HG02610 (cell line): ENCODE measurements at regions not wholly inside any gene's neighbourhood (a gene's known extent, or its start where the extent isn't known, plus 50 kb on each side); places are given as distances from the start of the nearest gene placed in this dataset.
"Not testable (repeated sequence)": the region's sequence is repeated elsewhere in the genome, so short reads cannot be mapped to it uniquely, and the experiment has no call there.

Source experiments
- ATAC-seq: cut with Tn5 transposase; IDR thresholded peaks from one replicate; pipeline ENCODE4 v1.9.1; 2021; ENCODE audit warnings: mild to moderate bottlenecking, moderate library complexity; ENCODE audit not compliant: unreplicated experiment

DNA sequence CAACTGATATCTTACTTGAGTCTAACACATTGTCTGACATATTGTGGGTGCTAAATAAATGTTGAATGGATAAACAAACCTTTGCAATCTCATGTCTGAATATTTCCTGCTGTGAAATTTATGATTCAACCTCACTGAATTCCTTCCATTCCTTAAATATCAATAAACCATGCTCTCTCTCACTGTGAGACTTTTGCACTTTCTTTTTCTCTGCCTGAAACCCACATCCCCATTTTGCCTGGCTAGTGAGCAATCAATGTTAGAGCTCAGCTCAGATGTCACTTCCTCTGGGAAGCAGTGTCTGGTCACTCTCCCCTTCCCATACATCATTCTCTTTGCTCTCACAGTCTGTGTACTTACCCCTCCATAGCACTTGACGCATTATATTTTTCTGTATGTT lies 383.7 kb upstream of the TRPC7 start:
- ATAC-seq: no peak

DNA sequence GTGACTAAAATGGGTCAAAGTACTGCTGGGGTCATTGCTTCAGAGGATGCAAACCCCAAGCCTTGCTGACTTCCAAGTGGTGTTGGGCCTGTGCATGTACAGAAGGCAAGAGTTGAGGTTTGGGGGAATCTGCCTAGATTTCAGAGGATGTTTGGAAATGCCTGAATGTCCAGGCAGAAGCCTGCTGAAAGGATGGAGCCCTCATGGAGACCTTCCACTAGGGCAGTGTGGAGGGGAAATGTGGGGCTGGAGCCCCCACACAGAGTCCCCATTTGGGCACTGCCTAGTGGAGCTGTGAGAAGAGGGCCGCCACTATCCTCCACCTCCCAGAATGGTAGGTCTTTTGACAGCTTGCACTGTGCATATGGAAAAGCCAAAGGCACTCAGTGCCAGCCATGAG lies 377.7 kb upstream of the TRPC7 start:
- ATAC-seq: no peak

DNA sequence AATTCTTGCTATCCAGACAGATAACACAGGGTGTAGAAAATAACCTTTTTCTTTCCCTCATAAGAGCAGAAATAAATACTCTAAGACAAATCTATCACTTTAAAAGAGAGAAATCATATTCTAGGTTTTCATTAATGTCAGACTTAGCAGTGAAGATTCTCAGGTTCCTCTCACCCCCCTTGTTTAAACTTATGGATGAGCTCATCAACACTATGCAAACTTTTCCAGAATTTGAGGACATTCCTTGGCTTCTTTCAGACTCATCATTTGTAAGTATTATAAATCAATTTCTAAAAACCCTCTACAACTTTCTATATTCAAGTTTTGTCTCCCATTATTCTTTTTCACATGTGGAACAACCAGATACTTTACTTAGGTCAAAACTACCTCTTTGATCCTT lies 374.9 kb upstream of the TRPC7 start:
- no peak for ATAC-seq

DNA sequence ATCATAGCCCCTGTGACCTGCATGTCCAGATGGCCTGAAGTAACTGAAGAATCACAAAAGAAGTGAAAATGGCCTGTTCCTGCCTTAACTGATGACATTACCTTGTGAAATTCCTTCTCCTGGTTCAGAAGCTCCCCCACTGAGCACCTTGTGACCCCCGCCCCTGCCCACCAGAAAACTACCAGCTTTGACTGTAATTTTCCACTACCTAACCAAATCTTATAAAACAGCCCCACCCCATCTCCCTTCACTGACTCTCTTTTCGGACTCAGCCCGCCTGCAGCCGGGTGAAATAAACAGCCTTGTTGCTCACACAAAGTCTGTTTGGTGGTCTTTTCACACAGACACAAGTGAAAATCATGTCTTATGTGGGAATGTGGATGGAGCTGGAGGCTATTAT lies 373.9 kb upstream of the TRPC7 start:
- not testable (repeated sequence) for ATAC-seq

DNA sequence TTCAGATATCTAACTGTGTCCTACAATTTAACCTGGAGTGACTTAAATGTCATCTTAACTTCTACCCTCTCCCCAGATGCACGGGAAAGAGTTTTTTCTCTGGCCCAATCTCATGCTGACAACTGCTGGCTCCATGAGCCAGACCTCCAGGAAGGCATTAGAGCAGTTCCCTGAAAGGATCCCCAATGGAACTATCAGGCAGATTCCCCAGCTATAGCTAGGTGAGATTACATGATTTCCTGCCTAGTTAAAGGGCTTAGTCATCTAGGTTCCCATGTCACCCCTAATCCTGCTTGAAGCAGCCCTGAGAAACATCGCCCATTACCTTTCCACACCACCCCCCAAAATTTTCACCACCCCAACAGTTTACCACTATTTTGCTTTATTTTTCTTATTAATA lies 373.5 kb upstream of the TRPC7 start:
- no peak for ATAC-seq

DNA sequence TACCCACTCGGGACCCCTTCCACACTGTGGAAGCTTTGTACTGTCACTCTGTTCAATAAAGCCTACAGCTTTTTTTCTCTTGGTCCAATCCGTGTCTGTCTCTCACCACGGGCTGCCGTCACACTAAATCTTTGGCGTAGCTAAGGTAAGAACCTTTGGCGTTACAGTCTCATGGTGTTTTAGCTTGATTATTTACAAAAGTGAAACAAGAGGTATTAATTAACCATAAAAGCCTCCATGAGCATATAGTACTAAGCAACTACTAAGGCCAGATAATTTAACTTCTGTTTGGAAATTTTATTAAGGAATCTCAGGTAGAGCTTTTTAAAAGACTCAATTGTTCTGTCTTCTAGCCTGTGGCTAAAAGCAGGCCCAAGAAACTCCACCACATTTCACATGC lies 370.7 kb upstream of the TRPC7 start:
- ATAC-seq: no peak

DNA sequence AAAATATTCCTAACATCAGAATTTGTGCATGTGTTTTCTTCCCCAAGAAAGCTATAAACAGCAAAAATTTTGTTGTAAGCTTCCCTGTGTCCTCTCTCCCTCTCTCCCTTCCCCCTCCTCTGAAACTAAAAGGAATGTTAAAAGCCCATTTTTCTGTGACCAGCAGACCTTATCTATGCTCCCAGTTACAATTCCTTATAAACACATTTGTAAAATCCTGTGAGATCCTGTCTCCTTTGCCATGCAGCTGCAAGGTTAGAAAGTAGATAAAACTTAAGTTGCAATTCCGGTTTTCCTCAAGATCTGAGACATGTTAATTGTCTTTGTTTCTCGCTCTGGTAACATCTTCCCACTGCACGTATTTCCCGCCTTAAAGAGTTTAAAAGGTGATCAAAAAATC lies 370.3 kb upstream of the TRPC7 start:
- ATAC-seq: not testable (repeated sequence)

DNA sequence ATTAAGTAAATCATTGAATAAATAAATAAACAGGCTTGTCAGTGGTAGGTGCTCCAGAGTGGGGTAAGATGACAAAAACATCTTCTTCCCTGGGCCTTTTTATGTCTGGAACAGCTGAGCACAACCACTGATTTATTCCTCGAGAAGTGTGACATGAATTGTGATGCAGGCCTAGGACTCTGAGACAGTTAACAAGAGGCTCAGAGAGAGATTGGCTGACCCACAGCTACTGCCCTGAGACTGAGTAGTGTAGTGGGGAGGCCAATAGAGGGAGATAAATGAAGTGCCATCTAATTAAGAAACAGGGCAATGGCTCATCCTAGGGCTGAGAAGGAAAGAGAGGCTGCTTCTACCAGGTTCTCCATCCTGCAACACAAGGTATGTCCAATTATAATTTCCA lies 369.3 kb upstream of the TRPC7 start:
- ATAC-seq: no peak

DNA sequence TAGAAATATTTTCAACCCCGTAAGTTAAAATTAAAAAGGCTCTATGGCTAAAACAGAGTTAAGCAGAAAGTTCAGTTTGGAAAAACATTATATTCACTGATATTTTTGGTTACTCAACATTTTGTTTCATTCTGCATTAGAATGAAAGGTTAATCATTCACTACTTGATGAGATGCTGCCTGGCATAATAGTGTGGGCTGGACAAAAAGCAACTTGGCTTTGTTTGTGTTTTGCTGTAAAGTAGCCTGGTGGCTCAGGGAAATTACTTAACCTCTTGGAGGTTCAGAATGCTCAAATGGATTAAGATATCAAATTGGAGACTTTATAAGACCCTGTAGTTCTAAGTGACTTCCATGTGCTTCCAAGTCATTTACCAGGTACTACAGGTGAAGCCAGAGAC lies 367.4 kb upstream of the TRPC7 start:
- no peak for ATAC-seq

DNA sequence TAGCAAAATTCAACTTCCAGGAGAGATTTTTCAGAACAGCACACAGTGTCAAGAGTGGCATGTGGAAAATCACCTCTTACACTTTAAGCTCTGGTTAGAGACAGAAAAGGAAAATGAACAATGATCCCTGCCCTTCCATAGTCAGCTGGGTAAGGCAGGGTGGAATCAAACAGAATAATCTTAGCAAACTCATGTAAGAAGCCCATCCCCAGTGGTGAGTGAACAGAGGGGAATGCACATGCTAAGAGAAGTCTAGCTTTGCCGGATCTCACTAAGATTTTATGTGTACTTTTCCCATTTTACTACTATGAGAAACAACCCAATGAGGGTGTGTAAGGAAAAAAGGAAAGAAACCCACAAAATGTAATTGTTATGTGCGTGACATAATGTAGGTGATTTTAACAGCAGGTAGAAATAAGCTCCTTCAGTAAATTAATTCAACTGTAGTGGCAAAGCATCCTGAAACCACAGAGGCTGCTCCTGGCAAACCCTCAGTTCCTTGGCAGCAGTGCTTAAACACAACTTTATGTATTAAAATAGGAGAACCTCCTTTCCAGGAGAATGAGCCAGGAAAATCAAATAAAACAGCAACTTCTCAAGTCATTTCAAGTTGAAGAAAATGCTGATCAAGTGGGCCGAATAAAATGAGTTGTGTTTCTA lies 366.0 kb upstream of the TRPC7 start:
- no peak for ATAC-seq

DNA sequence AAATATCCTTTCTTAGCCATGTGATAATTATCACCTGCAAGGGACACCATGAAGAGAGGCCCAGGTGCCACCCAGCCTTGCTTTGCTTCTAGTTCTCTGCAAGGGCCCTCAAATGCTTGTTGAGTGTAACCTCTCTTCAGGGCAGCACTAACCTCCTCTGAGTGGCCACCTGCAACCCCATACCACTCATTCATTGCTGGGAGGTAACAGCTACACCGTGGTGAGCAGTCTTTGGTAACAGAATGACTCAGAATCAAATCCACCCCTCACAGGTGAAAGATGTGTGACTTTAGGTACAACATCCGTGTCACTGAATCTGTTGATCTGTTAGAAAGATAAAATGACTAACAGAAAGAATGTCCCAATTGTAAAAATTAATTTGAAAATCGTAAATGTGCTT lies 365.1 kb upstream of the TRPC7 start:
- no peak for ATAC-seq

DNA sequence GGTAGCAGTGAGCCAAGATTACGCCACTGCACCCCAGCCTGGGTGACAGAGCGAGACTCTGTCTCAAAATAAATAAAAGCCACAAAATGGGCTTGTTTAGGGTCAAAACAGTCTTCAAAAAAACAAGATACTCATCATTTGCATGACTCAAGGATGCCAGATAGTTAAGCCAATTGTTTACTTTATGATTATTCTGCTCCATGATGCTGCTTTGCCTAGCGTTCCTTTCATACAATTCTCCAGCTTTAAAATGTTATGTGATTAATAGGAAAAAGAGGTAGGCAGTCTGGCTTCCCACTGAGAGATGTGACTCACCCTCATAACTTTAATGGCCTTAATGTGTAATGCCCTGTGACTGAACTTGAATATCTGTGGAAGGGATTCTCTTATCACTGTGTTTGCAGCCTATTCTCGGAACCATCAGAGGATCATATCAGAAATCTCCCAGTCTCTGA lies 364.6 kb upstream of the TRPC7 start:
- ATAC-seq: no peak

DNA sequence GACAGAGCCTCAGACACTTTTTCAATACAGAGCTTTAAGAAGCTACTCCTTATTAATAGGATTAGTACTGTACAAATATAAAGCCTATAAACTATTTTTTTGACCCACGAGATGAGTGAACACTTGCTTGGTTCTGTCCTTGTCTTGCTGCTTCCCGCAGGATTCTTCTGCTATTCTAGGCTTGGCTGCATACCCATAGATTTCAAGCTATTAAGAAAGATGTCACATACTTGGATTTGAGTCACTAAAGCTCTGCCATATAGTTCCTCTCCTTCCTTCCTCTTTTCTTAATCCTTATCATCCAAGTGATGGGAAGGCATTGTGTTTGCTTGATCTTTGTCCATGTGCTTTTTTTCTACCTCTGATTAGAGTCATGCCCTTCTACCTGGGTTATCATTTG lies 361.2 kb upstream of the TRPC7 start:
- ATAC-seq: no peak

DNA sequence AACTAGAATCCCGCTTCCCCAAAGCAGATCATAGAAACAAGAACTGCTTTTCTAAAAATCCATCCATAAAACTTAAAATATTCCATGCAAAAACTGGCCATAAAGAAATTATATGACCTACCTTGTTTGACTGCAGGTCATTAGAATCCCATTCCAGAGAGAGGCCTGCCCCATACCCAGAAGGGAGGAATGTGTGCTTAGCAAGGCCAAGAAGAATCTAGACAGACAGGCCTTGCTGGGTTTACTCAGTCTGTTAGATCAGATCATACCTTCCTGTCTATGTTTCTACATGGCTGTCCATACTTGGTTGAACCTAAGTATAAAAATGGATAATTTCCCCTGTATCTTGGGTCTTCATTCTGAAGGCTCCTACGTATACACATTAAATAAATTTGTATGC lies 358.8 kb upstream of the TRPC7 start:
- no peak for ATAC-seq

DNA sequence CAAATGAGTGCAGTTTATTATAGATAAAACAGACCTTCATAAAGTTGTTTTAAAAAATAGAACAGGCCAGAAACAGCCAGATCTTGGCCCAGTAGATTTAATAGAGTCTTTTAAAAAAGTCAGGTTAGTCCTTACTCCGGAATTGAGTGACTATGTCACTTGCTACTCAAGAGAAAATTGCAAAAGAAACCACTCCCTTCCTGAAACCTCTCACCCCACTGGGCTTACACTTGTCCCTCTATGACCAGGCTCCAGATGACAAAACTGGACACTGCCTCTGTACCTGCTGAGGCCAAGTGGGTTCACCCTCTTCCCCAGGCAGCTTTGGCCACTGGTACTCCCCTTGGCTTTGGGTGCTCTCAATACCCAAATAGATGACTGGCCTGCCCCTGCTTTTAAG lies 357.2 kb upstream of the TRPC7 start:
- ATAC-seq: no peak

DNA sequence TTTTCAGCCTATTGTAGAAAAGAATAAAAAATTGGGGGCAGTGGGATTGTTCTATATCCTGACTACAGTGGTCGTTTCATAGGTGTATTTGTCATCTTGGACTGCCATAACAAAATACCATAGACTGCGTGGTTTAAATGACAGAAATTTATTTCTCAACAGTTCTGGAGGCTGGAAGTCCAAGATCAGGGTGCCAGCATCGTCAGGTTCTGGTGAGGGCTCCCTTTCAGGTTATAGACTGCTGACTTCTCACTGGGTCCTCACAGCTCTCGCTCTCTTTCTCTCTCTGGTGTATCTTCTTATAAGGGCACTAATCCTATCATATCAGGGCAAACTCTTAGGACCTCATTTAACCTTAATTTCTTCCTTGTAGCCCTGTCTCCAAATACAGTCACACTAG lies 356.7 kb upstream of the TRPC7 start:
- ATAC-seq: no peak

DNA sequence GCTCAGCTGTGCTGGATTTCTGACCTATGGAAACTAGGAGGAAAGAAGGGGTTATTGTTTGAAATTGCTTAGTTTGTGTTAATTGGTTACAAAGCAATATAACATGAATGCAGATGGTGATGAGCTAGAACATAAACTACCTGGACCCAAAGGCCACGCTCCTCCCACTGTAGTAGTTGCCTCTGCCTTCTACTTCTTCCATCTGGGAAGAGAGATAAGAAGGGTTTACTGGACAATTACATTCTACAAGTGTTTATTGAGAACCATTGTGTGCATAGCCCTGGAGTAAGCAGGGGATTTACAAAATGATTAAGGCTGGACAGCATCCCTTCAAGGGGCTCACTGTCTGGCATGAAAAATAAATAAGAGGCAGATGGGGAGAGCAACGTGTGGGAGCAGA lies 355.3 kb upstream of the TRPC7 start:
- no peak for ATAC-seq

DNA sequence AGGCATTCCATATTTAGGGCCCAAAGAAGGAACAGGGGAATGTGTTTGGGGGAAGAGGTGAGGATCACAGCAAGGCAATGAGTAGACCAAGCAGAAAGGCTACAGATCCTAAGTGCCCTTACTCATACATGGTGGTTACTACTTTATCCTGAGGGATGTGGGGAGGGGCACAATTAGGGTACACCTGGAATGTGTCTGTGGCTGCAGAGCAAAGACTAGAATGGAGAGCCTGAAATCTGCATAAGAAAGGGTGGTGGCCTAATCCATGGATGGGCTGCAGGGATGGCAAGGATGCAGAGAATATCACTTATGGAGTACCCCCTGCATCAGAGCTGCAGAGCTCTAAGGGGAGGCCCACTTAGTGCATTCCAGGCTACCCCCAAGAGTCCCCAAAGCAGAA lies 352.6 kb upstream of the TRPC7 start:
- no peak for ATAC-seq

DNA sequence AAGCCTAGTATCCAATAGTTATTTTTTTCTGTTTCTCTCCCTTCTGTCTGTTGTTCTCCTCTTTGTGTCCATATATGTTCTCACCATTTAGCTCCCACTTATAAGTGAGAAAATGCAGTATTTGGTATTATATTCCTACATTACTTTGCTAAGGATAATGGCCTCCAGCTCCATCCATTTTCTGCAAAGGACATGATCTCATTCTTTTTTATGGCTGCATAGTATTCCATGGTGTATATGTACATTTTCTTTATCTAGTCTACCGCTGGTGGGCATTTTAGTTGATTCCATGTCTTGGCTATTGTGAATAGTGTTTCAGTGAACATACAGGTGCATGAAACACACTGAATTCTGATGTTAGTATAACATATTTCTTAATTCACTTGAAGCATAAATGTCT lies 348.9 kb upstream of the TRPC7 start:
- ATAC-seq: no peak

DNA sequence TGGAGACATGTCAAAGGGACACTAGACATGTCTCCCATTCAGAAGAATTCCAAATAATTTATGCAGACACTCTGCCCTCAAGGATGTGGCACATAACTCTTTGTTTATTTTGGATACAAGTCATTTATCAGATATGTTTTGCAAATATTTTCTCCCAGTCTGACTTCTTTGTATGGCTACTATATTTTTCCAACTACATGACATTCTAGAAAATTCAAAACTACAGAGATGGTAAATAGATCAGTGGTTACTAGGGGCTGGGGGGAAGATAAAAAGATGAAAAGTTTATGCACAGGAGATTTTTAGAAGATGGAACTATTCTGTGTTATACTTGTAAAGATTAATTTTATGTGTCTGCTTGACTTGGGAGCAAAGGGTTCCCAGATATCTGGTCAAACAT lies 347.3 kb upstream of the TRPC7 start:
- no peak for ATAC-seq

DNA sequence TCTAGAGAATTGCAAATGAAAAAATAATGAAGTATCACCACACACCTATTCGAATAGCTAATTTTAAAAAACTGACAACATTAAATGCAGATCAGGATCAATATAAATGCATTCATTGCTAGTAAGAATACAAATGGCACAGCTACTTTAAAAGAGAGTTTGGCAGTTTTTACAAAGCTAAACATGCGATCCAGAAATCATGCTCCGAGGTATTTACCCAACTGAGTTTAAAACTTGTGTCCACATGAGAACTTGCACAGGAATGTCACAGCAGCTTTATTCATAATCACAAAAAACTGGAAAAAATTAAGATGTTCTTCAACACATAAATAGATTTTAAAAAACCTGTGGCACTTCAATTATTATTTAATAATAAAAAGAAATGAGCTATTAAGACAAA lies 345.5 kb upstream of the TRPC7 start:
- no peak for ATAC-seq

DNA sequence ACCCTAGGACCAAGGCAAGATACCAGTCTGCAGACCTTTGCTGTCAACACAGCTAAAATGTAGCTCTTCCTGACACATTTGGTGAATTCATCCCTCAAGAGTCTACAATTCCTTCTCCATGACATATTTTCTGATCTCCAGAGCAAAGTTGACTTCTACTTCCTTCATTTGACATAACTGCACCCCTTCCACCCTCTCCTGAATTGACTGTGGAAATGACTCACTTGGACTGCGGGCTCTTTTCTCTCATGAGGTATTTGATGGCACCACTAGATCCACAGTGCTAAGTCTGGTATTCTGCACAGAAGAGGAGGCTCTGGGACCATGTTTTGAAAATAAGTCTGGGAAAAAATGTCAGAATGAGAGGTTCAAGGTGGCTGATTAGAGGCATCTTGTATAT lies 338.4 kb upstream of the TRPC7 start:
- no peak for ATAC-seq

DNA sequence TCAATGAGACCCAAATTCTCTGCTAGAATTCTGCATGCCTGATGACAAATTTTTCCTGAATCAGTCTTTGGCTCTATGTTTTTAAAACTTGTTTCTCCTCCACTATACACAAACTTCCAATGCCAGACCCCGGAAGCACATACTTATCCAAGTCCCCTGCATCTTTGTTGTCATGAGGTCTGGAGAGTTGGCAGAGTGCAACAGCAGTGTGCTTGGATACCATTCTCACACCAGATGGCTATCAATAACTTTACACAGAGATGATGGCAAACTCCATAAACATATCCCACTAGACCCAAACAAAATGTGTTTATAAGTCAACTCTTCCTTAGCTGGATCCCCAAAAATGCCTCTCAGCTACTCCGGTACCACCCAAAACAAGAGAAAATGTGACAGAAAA lies 337.7 kb upstream of the TRPC7 start:
- ATAC-seq: no peak

DNA sequence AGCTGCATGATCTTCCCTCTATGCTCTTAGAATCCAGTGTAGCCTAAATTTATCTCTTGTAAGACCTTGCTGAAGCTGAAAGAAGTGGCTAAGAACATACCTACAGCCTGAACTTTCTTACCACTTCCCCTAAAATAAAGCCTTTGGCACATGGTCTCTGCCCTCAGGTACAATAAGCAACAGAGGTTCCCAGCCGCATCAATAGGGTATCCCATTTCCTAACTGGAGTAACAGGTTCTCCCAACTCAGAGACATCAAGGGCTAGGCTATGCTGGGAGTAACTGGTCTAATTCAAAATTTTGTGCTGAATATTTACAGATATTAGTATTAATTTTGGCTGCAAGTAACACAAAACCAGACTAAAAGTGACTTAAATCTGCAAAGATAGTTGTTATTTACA lies 335.8 kb upstream of the TRPC7 start:
- no peak for ATAC-seq
